ENCODE measurements at regions not wholly inside any gene's neighbourhood (a gene's known extent, or its start where the extent isn't known, plus 50 kb on each side); places are given as distances from the start of the nearest gene placed in this dataset.
A peak's percentile ranks its signal among the peaks of the same experiment; 100 is the strongest.

DNA sequence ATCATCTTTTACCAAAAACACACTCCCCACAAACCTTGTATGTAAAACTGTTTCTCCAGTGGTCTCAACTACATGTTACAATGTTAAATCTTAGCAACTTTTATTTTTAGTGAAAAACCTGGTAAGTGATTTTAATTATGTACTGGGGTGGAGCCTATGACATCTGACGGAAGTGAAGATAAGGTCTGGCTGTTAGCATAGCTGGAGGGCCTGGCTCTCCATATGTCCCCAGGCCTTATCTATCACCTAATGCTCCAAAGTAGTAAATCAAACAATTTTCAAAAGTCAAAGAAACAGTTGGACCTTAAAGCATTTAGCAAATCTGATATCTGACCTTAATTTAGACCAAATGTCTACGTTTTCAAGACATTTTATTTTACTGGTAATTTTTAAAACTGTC lies 173.6 kb upstream of the SMAD3 start (continued):
- TF ChIP-seq, protein P1, sequence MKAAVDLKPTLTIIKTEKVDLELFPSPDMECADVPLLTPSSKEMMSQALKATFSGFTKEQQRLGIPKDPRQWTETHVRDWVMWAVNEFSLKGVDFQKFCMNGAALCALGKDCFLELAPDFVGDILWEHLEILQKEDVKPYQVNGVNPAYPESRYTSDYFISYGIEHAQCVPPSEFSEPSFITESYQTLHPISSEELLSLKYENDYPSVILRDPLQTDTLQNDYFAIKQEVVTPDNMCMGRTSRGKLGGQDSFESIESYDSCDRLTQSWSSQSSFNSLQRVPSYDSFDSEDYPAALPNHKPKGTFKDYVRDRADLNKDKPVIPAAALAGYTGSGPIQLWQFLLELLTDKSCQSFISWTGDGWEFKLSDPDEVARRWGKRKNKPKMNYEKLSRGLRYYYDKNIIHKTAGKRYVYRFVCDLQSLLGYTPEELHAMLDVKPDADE (conservative IDR thresholded peaks at IDR 0.05; ENCODE audit: control insufficient read depth, low read depth, low read length), result no peak
- no peak for TF ChIP-seq PURB (CRISPR knock-in tag; IDR thresholded peaks at IDR 0.05; ENCODE audit: low read depth)
- TF ChIP-seq MBD2 (IDR thresholded peaks at IDR 0.05; ENCODE audit: borderline replicate concordance, low read depth), result no peak
- TF ChIP-seq ZBTB7A (IDR thresholded peaks at IDR 0.05; ENCODE audit: borderline replicate concordance, control insufficient read depth, low read depth, low read length), result no peak
- no peak for TF ChIP-seq HEY1 (CRISPR knock-in tag; IDR thresholded peaks at IDR 0.05; ENCODE audit: borderline replicate concordance)
- TF ChIP-seq HMGN3 (IDR thresholded peaks at IDR 0.05; ENCODE audit: borderline replicate concordance, extremely low read depth, insufficient read length, low read depth, low read length), result no peak
- peak; percentile 40 for TF ChIP-seq DACH1 (IDR thresholded peaks at IDR 0.05; ENCODE audit: partially characterized antibody)
- peak; percentile 48; the same call in 1 of the 2 replicates for TF ChIP-seq HDAC2 (IDR thresholded peaks at IDR 0.05)
- TF ChIP-seq STAT5A (IDR thresholded peaks at IDR 0.05; ENCODE audit: borderline replicate concordance, low read length), result peak; percentile 42; the same call in 1 of the 2 replicates
- TF ChIP-seq CBFA2T2 (conservative IDR thresholded peaks at IDR 0.05), result peak; percentile 81
- no peak for TF ChIP-seq NFYB (IDR thresholded peaks at IDR 0.05; ENCODE audit: extremely low read depth, insufficient read length)
- no peak for TF ChIP-seq POLR2B (IDR thresholded peaks at IDR 0.05; ENCODE audit: low read depth, partially characterized antibody)
- TF ChIP-seq FOS (IDR thresholded peaks at IDR 0.05; ENCODE audit: extremely low read depth, insufficient read length), result no peak
- TF ChIP-seq SMAD4 (CRISPR knock-in tag; conservative IDR thresholded peaks at IDR 0.05), result no peak
- TF ChIP-seq TGIF2 (CRISPR knock-in tag; IDR thresholded peaks at IDR 0.05), result no peak
- TF ChIP-seq LCOR (CRISPR knock-in tag; IDR thresholded peaks at IDR 0.05), result no peak
- TF ChIP-seq, protein P2, sequence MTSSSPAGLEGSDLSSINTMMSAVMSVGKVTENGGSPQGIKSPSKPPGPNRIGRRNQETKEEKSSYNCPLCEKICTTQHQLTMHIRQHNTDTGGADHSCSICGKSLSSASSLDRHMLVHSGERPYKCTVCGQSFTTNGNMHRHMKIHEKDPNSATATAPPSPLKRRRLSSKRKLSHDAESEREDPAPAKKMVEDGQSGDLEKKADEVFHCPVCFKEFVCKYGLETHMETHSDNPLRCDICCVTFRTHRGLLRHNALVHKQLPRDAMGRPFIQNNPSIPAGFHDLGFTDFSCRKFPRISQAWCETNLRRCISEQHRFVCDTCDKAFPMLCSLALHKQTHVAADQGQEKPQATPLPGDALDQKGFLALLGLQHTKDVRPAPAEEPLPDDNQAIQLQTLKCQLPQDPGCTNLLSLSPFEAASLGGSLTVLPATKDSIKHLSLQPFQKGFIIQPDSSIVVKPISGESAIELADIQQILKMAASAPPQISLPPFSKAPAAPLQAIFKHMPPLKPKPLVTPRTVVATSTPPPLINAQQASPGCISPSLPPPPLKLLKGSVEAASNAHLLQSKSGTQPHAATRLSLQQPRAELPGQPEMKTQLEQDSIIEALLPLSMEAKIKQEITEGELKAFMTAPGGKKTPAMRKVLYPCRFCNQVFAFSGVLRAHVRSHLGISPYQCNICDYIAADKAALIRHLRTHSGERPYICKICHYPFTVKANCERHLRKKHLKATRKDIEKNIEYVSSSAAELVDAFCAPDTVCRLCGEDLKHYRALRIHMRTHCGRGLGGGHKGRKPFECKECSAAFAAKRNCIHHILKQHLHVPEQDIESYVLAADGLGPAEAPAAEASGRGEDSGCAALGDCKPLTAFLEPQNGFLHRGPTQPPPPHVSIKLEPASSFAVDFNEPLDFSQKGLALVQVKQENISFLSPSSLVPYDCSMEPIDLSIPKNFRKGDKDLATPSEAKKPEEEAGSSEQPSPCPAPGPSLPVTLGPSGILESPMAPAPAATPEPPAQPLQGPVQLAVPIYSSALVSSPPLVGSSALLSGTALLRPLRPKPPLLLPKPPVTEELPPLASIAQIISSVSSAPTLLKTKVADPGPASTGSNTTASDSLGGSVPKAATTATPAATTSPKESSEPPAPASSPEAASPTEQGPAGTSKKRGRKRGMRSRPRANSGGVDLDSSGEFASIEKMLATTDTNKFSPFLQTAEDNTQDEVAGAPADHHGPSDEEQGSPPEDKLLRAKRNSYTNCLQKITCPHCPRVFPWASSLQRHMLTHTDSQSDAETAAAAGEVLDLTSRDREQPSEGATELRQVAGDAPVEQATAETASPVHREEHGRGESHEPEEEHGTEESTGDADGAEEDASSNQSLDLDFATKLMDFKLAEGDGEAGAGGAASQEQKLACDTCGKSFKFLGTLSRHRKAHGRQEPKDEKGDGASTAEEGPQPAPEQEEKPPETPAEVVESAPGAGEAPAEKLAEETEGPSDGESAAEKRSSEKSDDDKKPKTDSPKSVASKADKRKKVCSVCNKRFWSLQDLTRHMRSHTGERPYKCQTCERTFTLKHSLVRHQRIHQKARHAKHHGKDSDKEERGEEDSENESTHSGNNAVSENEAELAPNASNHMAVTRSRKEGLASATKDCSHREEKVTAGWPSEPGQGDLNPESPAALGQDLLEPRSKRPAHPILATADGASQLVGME (CRISPR knock-in tag; IDR thresholded peaks at IDR 0.05), result no peak
- no peak for TF ChIP-seq IRF1 (CRISPR knock-in tag; IDR thresholded peaks at IDR 0.05; ENCODE audit: borderline replicate concordance)
- TF ChIP-seq, protein P3, sequence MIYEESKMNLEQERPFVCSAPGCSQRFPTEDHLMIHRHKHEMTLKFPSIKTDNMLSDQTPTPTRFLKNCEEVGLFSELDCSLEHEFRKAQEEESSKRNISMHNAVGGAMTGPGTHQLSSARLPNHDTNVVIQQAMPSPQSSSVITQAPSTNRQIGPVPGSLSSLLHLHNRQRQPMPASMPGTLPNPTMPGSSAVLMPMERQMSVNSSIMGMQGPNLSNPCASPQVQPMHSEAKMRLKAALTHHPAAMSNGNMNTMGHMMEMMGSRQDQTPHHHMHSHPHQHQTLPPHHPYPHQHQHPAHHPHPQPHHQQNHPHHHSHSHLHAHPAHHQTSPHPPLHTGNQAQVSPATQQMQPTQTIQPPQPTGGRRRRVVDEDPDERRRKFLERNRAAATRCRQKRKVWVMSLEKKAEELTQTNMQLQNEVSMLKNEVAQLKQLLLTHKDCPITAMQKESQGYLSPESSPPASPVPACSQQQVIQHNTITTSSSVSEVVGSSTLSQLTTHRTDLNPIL (CRISPR knock-in tag; IDR thresholded peaks at IDR 0.05), result no peak
- TF ChIP-seq JUND (IDR thresholded peaks at IDR 0.05; ENCODE audit: borderline replicate concordance, low read depth, low read length), result peak; percentile 25; the same call in 1 of the 2 replicates
- no peak; the same call in 2 of the 3 replicates for TF ChIP-seq JUND (tag; IDR thresholded peaks at IDR 0.05; ENCODE audit: borderline replicate concordance, low read depth, low read length)
